Cardiac muscle cell (in vitro differentiated cells and primary cell): ENCODE measurements at regions not wholly inside any gene's neighbourhood (a gene's known extent, or its start where the extent isn't known, plus 50 kb on each side); places are given as distances from the start of the nearest gene placed in this dataset.

Experiments used
- DNase-seq, 2 donors: peaks; one replicate each; pipeline versions ENCODE4 v3.0.0 to v3.0.0-alpha.2; 2010 to 2017; ENCODE audit warnings: low read depth in 1 of 2, low spot score in 1 of 2
- H3K27ac ChIP-seq: fragments of 200-600 bp; sonication (generic); 2 replicates; pipeline ENCODE4 v1.5.1; 2016
- H3K27me3 ChIP-seq: fragments of 200-600 bp; sonication (generic); 2 replicates; pipeline ENCODE4 v1.6.0; 2016; ENCODE audit warnings: control low read depth
- H3K36me3 ChIP-seq: fragments of 200-600 bp; sonication (generic); 2 replicates; pipeline ENCODE4 v1.5.1; 2016; ENCODE audit warnings: control low read depth
- H3K4me1 ChIP-seq: fragments of 200-600 bp; sonication (generic); 2 replicates; pipeline ENCODE4 v1.8.1; 2017; ENCODE audit warnings: low read depth, mild to moderate bottlenecking, mixed run types
- H3K4me3 ChIP-seq: fragments of 200-600 bp; sonication (generic); 2 replicates; pipeline ENCODE4 v1.5.1; 2016; ENCODE audit warnings: mild to moderate bottlenecking
- H3K9me3 ChIP-seq: fragments of 200-600 bp; sonication (generic); 2 replicates; pipeline ENCODE4 v1.5.1; 2017; ENCODE audit warnings: low read depth, mild to moderate bottlenecking, control low read depth
- CTCF ChIP-seq: IDR thresholded peaks from 2 replicates; pipeline ENCODE4 v1.5.1; 2012; ENCODE audit warnings: low read depth, mild to moderate bottlenecking, low read length

GRCh38 chr10:27446091-27446918, 57.8 kb upstream of the RAB18 start:
- Histone ChIP-seq H3K4me3 (no peak overlapping the region), H3K9me3 (no peaks in the 10 kb centered on the region), H3K4me1 (no peaks in the 10 kb centered on the region), H3K27ac (no peak overlapping the region), H3K36me3 (no peaks in the 10 kb centered on the region), H3K27me3 (no peaks in the 10 kb centered on the region)
- DNase-seq = peak; percentile 47 to 52
- peak; percentile 43 for TF ChIP-seq CTCF

GRCh38 chr10:27445070-27445469, 59.0 kb upstream of the RAB18 start:
- no peaks in the 10 kb centered on the region for H3K9me3 ChIP-seq
- no peak overlapping the region for H3K27ac ChIP-seq
- no peaks in the 10 kb centered on the region for H3K36me3 ChIP-seq
- no peak overlapping the region for H3K4me3 ChIP-seq
- no peak for TF ChIP-seq CTCF
- H3K4me1 ChIP-seq = no peaks in the 10 kb centered on the region
- no peaks in the 10 kb centered on the region for H3K27me3 ChIP-seq
- no peak for DNase-seq

GRCh38 chr10:27440478-27440877, 63.6 kb upstream of the RAB18 start:
- Histone ChIP-seq H3K27me3 (no peaks in the 10 kb centered on the region), H3K9me3 (no peaks in the 10 kb centered on the region), H3K27ac (no peak overlapping the region), H3K4me3 (no peak overlapping the region), H3K4me1 (no peaks in the 10 kb centered on the region), H3K36me3 (no peaks in the 10 kb centered on the region)
- no peak for TF ChIP-seq CTCF
- no peak for DNase-seq

GRCh38 chr10:27440021-27440420, 64.1 kb upstream of the RAB18 start:
- no peaks in the 10 kb centered on the region for H3K9me3 ChIP-seq
- no peak overlapping the region for H3K27ac ChIP-seq
- no peak for TF ChIP-seq CTCF
- H3K4me3 ChIP-seq = no peak overlapping the region
- H3K36me3 ChIP-seq = no peaks in the 10 kb centered on the region
- H3K27me3 ChIP-seq = no peaks in the 10 kb centered on the region
- no peak for DNase-seq
- H3K4me1 ChIP-seq = no peaks in the 10 kb centered on the region

- no peak for TF ChIP-seq CTCF
- H3K27me3 ChIP-seq = no peaks in the 10 kb centered on the region
- H3K4me1 ChIP-seq = no peaks in the 10 kb centered on the region
- no peaks in the 10 kb centered on the region for H3K9me3 ChIP-seq
- no peak for DNase-seq
- H3K4me3 ChIP-seq = no peak overlapping the region
- H3K36me3 ChIP-seq = no peaks in the 10 kb centered on the region
- H3K27ac ChIP-seq = no peak overlapping the region
Observed at GRCh38 chr10:27439101-27439500, 65.0 kb upstream of the RAB18 start.
